A549 (cell line): ENCODE measurements at regions not wholly inside any gene's neighbourhood (a gene's known extent, or its start where the extent isn't known, plus 50 kb on each side); places are given as distances from the start of the nearest gene placed in this dataset.

ENCODE experiments used
- ATAC-seq, 2 experiments: fragments of 200-7000 bp in 1 of 2; fragments of >200 bp in 1 of 2; cut with Nextera tagmentation in 1 of 2; cut with Tn5 transposase in 1 of 2; 3 replicates each; pipeline versions ENCODE4 v1.8.0 to v1.9.1; 2018 to 2020; ENCODE audit warnings: mild to moderate bottlenecking in 1 of 2, moderate library complexity in 1 of 2
- CTCF ChIA-PET: fragments of 300-600 bp; sonication (Branson Sonifier 250); formaldehyde crosslinking; extraction: SDS; loops from one replicate; lab custom pipeline; 2021; ENCODE audit warnings: antibody characterized with exemption, inconsistent platforms; lab: Yijun Ruan, JAX
- POLR2A ChIA-PET: fragments of 350-600 bp; formaldehyde crosslinking; extraction: SDS; loops from one replicate; lab custom pipeline; 2021; ENCODE audit warnings: antibody characterized with exemption, inconsistent platforms; lab: Yijun Ruan, JAX
- DNase-seq, 2 experiments: peaks; one replicate each; pipeline versions ENCODE4 v3.0.0 to v3.0.0-alpha.2; 2011 to 2016; ENCODE audit warnings: low read depth in 1 of 2, low spot score in 1 of 2
- FAIRE-seq: peaks from 2 replicates; lab custom pipeline; 2011; peaks lifted over from hg19 to GRCh38; lab: Jason Lieb, UNC
- H3K27ac ChIP-seq, 2 experiments: fragments of >200 bp; sonication (Bioruptor Twin); formaldehyde crosslinking; 3 replicates each; pipeline ENCODE4 v1.5.1; 2016 to 2017
- H3K4me1 ChIP-seq: fragments of >200 bp; sonication (Bioruptor Twin); formaldehyde crosslinking; 3 replicates; pipeline ENCODE4 v1.6.1; 2016
- H3K4me2 ChIP-seq: fragments of >200 bp; sonication (Bioruptor Twin); formaldehyde crosslinking; 3 replicates; pipeline ENCODE4 v1.6.1; 2016
- H3K4me3 ChIP-seq: fragments of >200 bp; sonication (Bioruptor Twin); formaldehyde crosslinking; 3 replicates; pipeline ENCODE4 v1.5.1; 2016
- H3K9me3 ChIP-seq: fragments of >200 bp; sonication (Bioruptor Twin); formaldehyde crosslinking; 3 replicates; pipeline ENCODE4 v1.6.1; 2016
- CBX2 ChIP-seq: fragments of 200-600 bp; sonication (generic); IDR thresholded peaks from 2 replicates; pipeline ENCODE4 v1.6.1; 2016; ENCODE audit warnings: low read depth, mild to moderate bottlenecking, borderline replicate concordance
- CBX8 ChIP-seq: fragments of 200-600 bp; sonication (generic); IDR thresholded peaks from 2 replicates; pipeline ENCODE4 v1.6.1; 2016
- CTCF ChIP-seq: fragments of >200 bp; sonication (Bioruptor Twin); formaldehyde crosslinking; IDR thresholded peaks from 3 replicates; pipeline ENCODE4 v1.5.1; 2016
- EHF ChIP-seq: fragments of 250-450 bp; sonication (Bioruptor Pico); IDR thresholded peaks from 2 replicates; pipeline ENCODE4 v1.5.0; 2020; ENCODE audit warnings: mild to moderate bottlenecking
- EHMT2 ChIP-seq: fragments of 200-600 bp; sonication (generic); IDR thresholded peaks from 2 replicates; pipeline ENCODE4 v1.6.1; 2016; ENCODE audit warnings: antibody characterized with exemption, low read depth, mild to moderate bottlenecking, moderate library complexity
- FOXS1 ChIP-seq: fragments of 250-450 bp; sonication (Bioruptor Pico); IDR thresholded peaks from 2 replicates; pipeline ENCODE4 v1.5.0; 2020; ENCODE audit warnings: mild to moderate bottlenecking, moderate library complexity
- HEYL ChIP-seq: fragments of 250-450 bp; sonication (Bioruptor Pico); IDR thresholded peaks from 2 replicates; pipeline ENCODE4 v1.8.0; 2021; ENCODE audit warnings: mild to moderate bottlenecking, moderate library complexity
- HMGXB4 ChIP-seq: fragments of 250-450 bp; sonication (Bioruptor Pico); IDR thresholded peaks from 2 replicates; pipeline ENCODE4 v1.5.0; 2021; ENCODE audit warnings: mild to moderate bottlenecking, moderate library complexity, borderline replicate concordance
- HOXB13 ChIP-seq: fragments of 250-450 bp; sonication (Bioruptor Pico); IDR thresholded peaks from 2 replicates; pipeline ENCODE4 v1.5.0; 2020; ENCODE audit warnings: low read depth, mild to moderate bottlenecking, moderate library complexity
- MAFK ChIP-seq: fragments of 450-650 bp; IDR thresholded peaks from 2 replicates; pipeline ENCODE4 v1.6.1; 2014; ENCODE audit not compliant: partially characterized antibody
- MAX ChIP-seq: IDR thresholded peaks from 2 replicates; pipeline ENCODE4 v1.6.1; 2012
- MAZ ChIP-seq: fragments of 150-350 bp; IDR thresholded peaks from 2 replicates; pipeline ENCODE4 v1.6.1; 2014; ENCODE audit warnings: antibody characterized with exemption, low read depth, low read length, borderline replicate concordance
- MYC ChIP-seq: IDR thresholded peaks from 2 replicates; pipeline ENCODE4 v1.6.1; 2012; ENCODE audit warnings: mild to moderate bottlenecking, inconsistent platforms, low read length, improper control_type of control experiment, borderline replicate concordance
- NPAS2 ChIP-seq: fragments of 250-450 bp; sonication (Bioruptor Pico); IDR thresholded peaks from 2 replicates; pipeline ENCODE4 v1.8.0; 2022; ENCODE audit warnings: mild to moderate bottlenecking, moderate library complexity, borderline replicate concordance
- POLR2A ChIP-seq: IDR thresholded peaks from 2 replicates; pipeline ENCODE4 v1.6.1; 2012; ENCODE audit warnings: mild to moderate bottlenecking, low read length
- RAD21 ChIP-seq, 2 experiments: fragments of >200 bp in 1 of 2; sonication (Bioruptor Twin) in 1 of 2; formaldehyde crosslinking in 1 of 2; IDR thresholded peaks in 1 of 2; conservative IDR thresholded peaks in 1 of 2; 2 replicates in 1 of 2; 3 replicates in 1 of 2; pipeline ENCODE4 v1.6.1; 2012 to 2018; ENCODE audit warnings: inconsistent platforms in 1 of 2
- RARB ChIP-seq: fragments of 250-450 bp; sonication (Bioruptor Pico); IDR thresholded peaks from 2 replicates; pipeline ENCODE4 v1.8.0; 2021; ENCODE audit warnings: mild to moderate bottlenecking, moderate library complexity
- RCOR1 ChIP-seq: fragments of 150-350 bp; IDR thresholded peaks from 2 replicates; pipeline ENCODE4 v1.6.1; 2014; ENCODE audit warnings: antibody characterized with exemption, low read length, low read depth
- RFX5 ChIP-seq: fragments of 450-650 bp; IDR thresholded peaks from 2 replicates; pipeline ENCODE4 v1.7.1; 2014; ENCODE audit warnings: antibody characterized with exemption, mild to moderate bottlenecking, moderate library complexity
- SMC3 ChIP-seq: fragments of >200 bp; sonication (Bioruptor Twin); formaldehyde crosslinking; IDR thresholded peaks from 3 replicates; pipeline ENCODE4 v1.6.1; 2018; ENCODE audit warnings: inconsistent platforms
- TP53 ChIP-seq: fragments of 250-450 bp; sonication (Bioruptor Pico); IDR thresholded peaks from 2 replicates; pipeline ENCODE4 v1.5.0; 2021; ENCODE audit warnings: mild to moderate bottlenecking, moderate library complexity
- ZC3H11A ChIP-seq: fragments of 450-650 bp; IDR thresholded peaks from 2 replicates; pipeline ENCODE4 v1.6.1; 2014; ENCODE audit warnings: antibody characterized with exemption, mild to moderate bottlenecking
- ZSCAN20 ChIP-seq: fragments of 250-450 bp; sonication (Bioruptor Pico); IDR thresholded peaks from 2 replicates; pipeline ENCODE4 v1.8.0; 2022; ENCODE audit warnings: mild to moderate bottlenecking, moderate library complexity
- WGBS: methylation state at CpG from one replicate; pipeline ENCODE4 v1.1.6; 2017; ENCODE audit errors: missing lambda C conversion rate; 5-methylcytosine and 5-hydroxymethylcytosine counted together

GRCh38 chr13:20331949-20332348 is 99.8 kb upstream of the GJB6 start (continued):
- no peak for TF ChIP-seq EHF (CRISPR knock-in tag)
- no peak for TF ChIP-seq RARB
- no peak for TF ChIP-seq MAZ
- no peak for TF ChIP-seq CBX2
- no peak for TF ChIP-seq HOXB13 (CRISPR knock-in tag)
- no peak for TF ChIP-seq MAFK
- TF ChIP-seq CBX8: no peak
- TF ChIP-seq HEYL: no peak
- no peak for TF ChIP-seq ZC3H11A
- TF ChIP-seq CTCF: no peak

- POLR2A ChIA-PET: no interaction called here
- Histone ChIP-seq H3K27ac (no peak overlapping the region), H3K4me1 (no peaks in the 10 kb centered on the region), H3K9me3 (no peaks in the 10 kb centered on the region), H3K4me2 (no peak overlapping the region), H3K4me3 (no peak overlapping the region)
- CTCF ChIA-PET: no interaction called here
- ATAC-seq: no peak
- TF ChIP-seq MYC (no peak), RFX5 (no peak), NPAS2 (CRISPR knock-in tag) (no peak), MAX (no peak), POLR2A (no peak), TP53 (CRISPR knock-in tag) (no peak), ZSCAN20 (CRISPR knock-in tag) (no peak), RAD21 (conservative IDR thresholded peaks at IDR 0.05 in 1 of 2, IDR thresholded peaks at IDR 0.05 in 1 of 2) (no peak), ZC3H11A (no peak), HEYL (no peak), FOXS1 (CRISPR knock-in tag) (no peak), EHMT2 (no peak), HMGXB4 (CRISPR knock-in tag) (no peak)
- FAIRE-seq: no peak
- DNase-seq: no peak
- 33% methylated on average over 2 of the region's 2 CpGs for WGBS
These were observed 99.3 kb upstream of the GJB6 start for GRCh38 chr13:20331419-20331818.

GRCh38 chr13:20326809-20327208 is 94.7 kb upstream of the GJB6 start:
- H3K4me1 ChIP-seq: no peaks in the 10 kb centered on the region
- no peak overlapping the region for H3K27ac ChIP-seq
- 55% methylated on average over 1 of the region's 3 CpGs for WGBS
- H3K9me3 ChIP-seq: 0 out of 3 replicates have a peak, but pooled peaks cover 6% of the 10 kb centered on the region
- FAIRE-seq (no peak), DNase-seq (no peak), ATAC-seq (no peak)
- POLR2A ChIA-PET: no interaction called here
- CTCF ChIA-PET: interaction anchor here (1.2 kb wide), 1 partner anchor 88 kb away, joined by 3 read pairs; no protein-coding TSS in a partner anchor
- no peak for TF ChIP-seq RARB
- TF ChIP-seq RCOR1: no peak
- no peak for TF ChIP-seq ZC3H11A
- TF ChIP-seq SMC3: no peak
- no peak overlapping the region for H3K4me3 ChIP-seq
- H3K4me2 ChIP-seq: no peak overlapping the region
